Parathyroid adenoma (tissue), 2 donors: ENCODE measurements at regions not wholly inside any gene's neighbourhood (a gene's known extent, or its start where the extent isn't known, plus 50 kb on each side); places are given as distances from the start of the nearest gene placed in this dataset.
A peak's percentile ranks its signal among the peaks of the same experiment; 100 is the strongest.

Source experiments
- H2AFZ ChIP-seq: fragments of 300-600 bp; sonication (generic); one replicate; pipeline ENCODE4 v1.7.0; 2017; ENCODE audit warnings: antibody characterized with exemption, mild to moderate bottlenecking
- H3K27ac ChIP-seq: fragments of 300-600 bp; sonication (generic); one replicate; pipeline ENCODE4 v1.7.0; 2017
- H3K27me3 ChIP-seq: fragments of 300-600 bp; sonication (generic); one replicate; pipeline ENCODE4 v1.7.0; 2017; ENCODE audit warnings: low read length; ENCODE audit not compliant: control insufficient read depth, insufficient read depth
- H3K36me3 ChIP-seq: fragments of 300-600 bp; sonication (generic); one replicate; pipeline ENCODE4 v1.7.0; 2017; ENCODE audit warnings: low read length; ENCODE audit not compliant: control insufficient read depth, insufficient read depth
- H3K4me1 ChIP-seq: fragments of 300-600 bp; sonication (generic); one replicate; pipeline ENCODE4 v1.7.0; 2017; ENCODE audit warnings: control low read depth
- H3K4me2 ChIP-seq: fragments of 300-600 bp; sonication (generic); one replicate; pipeline ENCODE4 v1.7.0; 2017; ENCODE audit warnings: low read length
- H3K4me3 ChIP-seq: fragments of 300-600 bp; sonication (generic); one replicate; pipeline ENCODE4 v1.7.0; 2017; ENCODE audit warnings: low read depth, low read length
- H3K79me2 ChIP-seq: fragments of 300-600 bp; sonication (generic); one replicate; pipeline ENCODE4 v1.7.0; 2017; ENCODE audit warnings: control low read depth
- H3K9ac ChIP-seq: fragments of 300-600 bp; sonication (generic); one replicate; pipeline ENCODE4 v1.7.0; 2017; ENCODE audit warnings: mild to moderate bottlenecking
- H3K9me3 ChIP-seq: fragments of 300-600 bp; sonication (generic); one replicate; pipeline ENCODE4 v1.7.0; 2017; ENCODE audit warnings: low read length; ENCODE audit not compliant: control insufficient read depth
- CTCF ChIP-seq: fragments of 300-600 bp; sonication (generic); IDR thresholded peaks from one replicate; pipeline ENCODE4 v1.7.0; 2017; ENCODE audit warnings: antibody characterized with exemption, mild to moderate bottlenecking
- donor health status: primary hyperparathyroidism.

GRCh38 chr14:34165847-34166350 lies 215.0 kb upstream of the EGLN3 start:
- H3K27me3 ChIP-seq = no peaks in the 10 kb centered on the region
- H3K9ac ChIP-seq = no peak overlapping the region
- no peak overlapping the region for H3K4me2 ChIP-seq
- no peaks in the 10 kb centered on the region for H3K9me3 ChIP-seq
- H3K4me3 ChIP-seq = no peak overlapping the region
- peaks cover 15% of the 10 kb centered on the region for H3K4me1 ChIP-seq
- H3K36me3 ChIP-seq = no peaks in the 10 kb centered on the region
- H2AFZ ChIP-seq = peak overlapping the region; percentile 43
- H3K27ac ChIP-seq = peak overlapping the region; percentile 32
- H3K79me2 ChIP-seq = no peaks in the 10 kb centered on the region
- no peak for TF ChIP-seq CTCF

- Histone ChIP-seq H2AFZ (peak overlapping the region; percentile 16), H3K79me2 (no peaks in the 10 kb centered on the region), H3K27ac (no peak overlapping the region), H3K9me3 (no peaks in the 10 kb centered on the region), H3K4me2 (no peak overlapping the region), H3K4me1 (peaks cover 15% of the 10 kb centered on the region), H3K9ac (no peak overlapping the region), H3K36me3 (no peaks in the 10 kb centered on the region), H3K4me3 (no peak overlapping the region), H3K27me3 (no peaks in the 10 kb centered on the region)
- TF ChIP-seq CTCF = no peak
These were observed 213.4 kb upstream of the EGLN3 start for GRCh38 chr14:34164162-34164864.

GRCh38 chr14:34161351-34162082 lies 210.6 kb upstream of the EGLN3 start:
- Histone ChIP-seq H3K27ac (no peak overlapping the region), H3K79me2 (no peaks in the 10 kb centered on the region), H3K4me2 (no peak overlapping the region), H3K9ac (no peak overlapping the region), H3K4me3 (no peak overlapping the region), H3K9me3 (no peaks in the 10 kb centered on the region), H3K4me1 (peaks cover 11% of the 10 kb centered on the region), H2AFZ (no peak overlapping the region), H3K27me3 (no peaks in the 10 kb centered on the region), H3K36me3 (no peaks in the 10 kb centered on the region)
- no peak for TF ChIP-seq CTCF

- H3K9ac ChIP-seq = no peak overlapping the region
These were observed 209.7 kb upstream of the EGLN3 start for GRCh38 chr14:34160619-34161018.

More at GRCh38 chr14:34160619-34161018, 209.7 kb upstream of the EGLN3 start:
- Histone ChIP-seq H3K27ac (no peak overlapping the region), H3K9me3 (no peaks in the 10 kb centered on the region), H3K36me3 (no peaks in the 10 kb centered on the region), H3K4me2 (no peak overlapping the region), H2AFZ (no peak overlapping the region), H3K4me1 (peaks cover 2% of the 10 kb centered on the region), H3K27me3 (no peaks in the 10 kb centered on the region), H3K79me2 (no peaks in the 10 kb centered on the region), H3K4me3 (no peak overlapping the region)
- TF ChIP-seq CTCF = no peak
